Mammary epithelial cell (primary cell): ENCODE measurements at regions not wholly inside any gene's neighbourhood (a gene's known extent, or its start where the extent isn't known, plus 50 kb on each side); places are given as distances from the start of the nearest gene placed in this dataset.

Source experiments
- EZH2 ChIP-seq: IDR thresholded peaks from 2 replicates; pipeline ENCODE4 v1.6.1; 2012; ENCODE audit warnings: low read length, inconsistent platforms, borderline replicate concordance
- TF ChIP-seq, protein P1 (sequence below), 2 donors: IDR thresholded peaks in 1 of 2; conservative IDR thresholded peaks in 1 of 2; 2 replicates each; pipeline ENCODE4 v1.5.1; 2011 to 2012; ENCODE audit warnings: inconsistent platforms in 2 of 2, low read length in 2 of 2, mild to moderate bottlenecking in 2 of 2, control low read depth in 1 of 2, low read depth in 1 of 2; ENCODE audit not compliant: insufficient read depth in 1 of 2; ENCODE audit errors: extremely low read depth in 1 of 2

DNA sequence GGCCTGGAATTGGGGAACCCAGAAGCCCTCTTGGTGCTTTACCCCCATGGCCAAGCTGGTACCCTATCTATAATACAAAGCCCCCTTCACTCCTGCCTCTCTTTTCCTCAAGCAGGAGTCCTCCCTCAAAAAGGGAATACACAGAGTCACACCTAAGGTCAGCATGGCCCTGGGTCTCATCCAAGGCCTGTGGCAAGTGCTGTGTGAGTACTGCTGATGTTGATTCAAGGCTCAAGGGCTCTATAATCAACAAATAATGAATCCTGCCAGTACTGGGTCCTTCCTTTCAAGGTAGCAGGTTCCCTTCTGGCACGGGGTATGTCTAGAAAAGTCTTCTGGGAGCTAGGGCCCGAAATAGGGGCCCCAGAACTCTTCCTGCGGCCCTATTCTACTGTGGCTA, 187.3 kb downstream of the CYB561 start:
- TF ChIP-seq EZH2, result no peak
- TF ChIP-seq, protein P1, sequence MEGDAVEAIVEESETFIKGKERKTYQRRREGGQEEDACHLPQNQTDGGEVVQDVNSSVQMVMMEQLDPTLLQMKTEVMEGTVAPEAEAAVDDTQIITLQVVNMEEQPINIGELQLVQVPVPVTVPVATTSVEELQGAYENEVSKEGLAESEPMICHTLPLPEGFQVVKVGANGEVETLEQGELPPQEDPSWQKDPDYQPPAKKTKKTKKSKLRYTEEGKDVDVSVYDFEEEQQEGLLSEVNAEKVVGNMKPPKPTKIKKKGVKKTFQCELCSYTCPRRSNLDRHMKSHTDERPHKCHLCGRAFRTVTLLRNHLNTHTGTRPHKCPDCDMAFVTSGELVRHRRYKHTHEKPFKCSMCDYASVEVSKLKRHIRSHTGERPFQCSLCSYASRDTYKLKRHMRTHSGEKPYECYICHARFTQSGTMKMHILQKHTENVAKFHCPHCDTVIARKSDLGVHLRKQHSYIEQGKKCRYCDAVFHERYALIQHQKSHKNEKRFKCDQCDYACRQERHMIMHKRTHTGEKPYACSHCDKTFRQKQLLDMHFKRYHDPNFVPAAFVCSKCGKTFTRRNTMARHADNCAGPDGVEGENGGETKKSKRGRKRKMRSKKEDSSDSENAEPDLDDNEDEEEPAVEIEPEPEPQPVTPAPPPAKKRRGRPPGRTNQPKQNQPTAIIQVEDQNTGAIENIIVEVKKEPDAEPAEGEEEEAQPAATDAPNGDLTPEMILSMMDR (conservative IDR thresholded peaks at IDR 0.05 in 1 of 2, IDR thresholded peaks at IDR 0.05 in 1 of 2; ENCODE audit: extremely low read depth in 1 of 2, insufficient read depth in 1 of 2, low read depth in 1 of 2, low read length in 2 of 2), result no peak
